Cardiac fibroblast (primary cell): ENCODE measurements at regions not wholly inside any gene's neighbourhood (a gene's known extent, or its start where the extent isn't known, plus 50 kb on each side); places are given as distances from the start of the nearest gene placed in this dataset.

ENCODE experiments used
- DNase-seq, 2 donors: peaks; one replicate each; pipeline versions ENCODE4 v3.0.0 to v3.0.0-alpha.2; 2010; ENCODE audit warnings: low read depth in 2 of 2
- H3K4me3 ChIP-seq, 2 donors: replicated peaks in 1 of 2; 1 replicate in 1 of 2; 2 replicates in 1 of 2; pipeline ENCODE4 v1.5.1; 2011; ENCODE audit warnings: low read depth in 2 of 2, low read length in 2 of 2, mild to moderate bottlenecking in 2 of 2, moderate library complexity in 1 of 2
- TF ChIP-seq, protein P1 (sequence below): IDR thresholded peaks from one replicate; pipeline ENCODE4 v1.5.1; 2011; ENCODE audit warnings: low read depth, mild to moderate bottlenecking, low read length, inconsistent platforms

DNA sequence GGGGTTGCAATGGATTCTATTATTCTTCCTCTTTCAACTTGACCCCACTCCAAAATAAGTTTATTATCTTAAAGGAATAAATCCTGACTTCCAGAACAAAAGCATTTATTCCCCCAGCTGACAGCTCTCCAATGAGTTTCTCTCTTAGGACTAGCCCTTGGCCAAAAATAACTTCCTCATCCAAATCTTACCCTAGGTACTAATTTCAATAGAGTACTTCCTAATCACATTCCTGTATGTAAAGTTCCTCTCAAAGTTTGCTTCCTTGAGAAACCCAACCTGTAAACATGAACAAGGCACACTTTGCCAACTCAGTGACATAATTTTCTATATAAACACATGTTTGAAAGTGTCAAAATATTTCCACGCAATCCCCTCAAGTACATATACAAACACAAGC is 671.2 kb upstream of the GALNTL6 start:
- no peak for DNase-seq
- TF ChIP-seq, protein P1, sequence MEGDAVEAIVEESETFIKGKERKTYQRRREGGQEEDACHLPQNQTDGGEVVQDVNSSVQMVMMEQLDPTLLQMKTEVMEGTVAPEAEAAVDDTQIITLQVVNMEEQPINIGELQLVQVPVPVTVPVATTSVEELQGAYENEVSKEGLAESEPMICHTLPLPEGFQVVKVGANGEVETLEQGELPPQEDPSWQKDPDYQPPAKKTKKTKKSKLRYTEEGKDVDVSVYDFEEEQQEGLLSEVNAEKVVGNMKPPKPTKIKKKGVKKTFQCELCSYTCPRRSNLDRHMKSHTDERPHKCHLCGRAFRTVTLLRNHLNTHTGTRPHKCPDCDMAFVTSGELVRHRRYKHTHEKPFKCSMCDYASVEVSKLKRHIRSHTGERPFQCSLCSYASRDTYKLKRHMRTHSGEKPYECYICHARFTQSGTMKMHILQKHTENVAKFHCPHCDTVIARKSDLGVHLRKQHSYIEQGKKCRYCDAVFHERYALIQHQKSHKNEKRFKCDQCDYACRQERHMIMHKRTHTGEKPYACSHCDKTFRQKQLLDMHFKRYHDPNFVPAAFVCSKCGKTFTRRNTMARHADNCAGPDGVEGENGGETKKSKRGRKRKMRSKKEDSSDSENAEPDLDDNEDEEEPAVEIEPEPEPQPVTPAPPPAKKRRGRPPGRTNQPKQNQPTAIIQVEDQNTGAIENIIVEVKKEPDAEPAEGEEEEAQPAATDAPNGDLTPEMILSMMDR = no peak
- no peak overlapping the region for H3K4me3 ChIP-seq

- no peak overlapping the region for H3K4me3 ChIP-seq
- DNase-seq = no peak
- TF ChIP-seq, protein P1 = no peak
Observed at GRCh38 chr4:171130256-171130801, 682.9 kb upstream of the GALNTL6 start.

DNA sequence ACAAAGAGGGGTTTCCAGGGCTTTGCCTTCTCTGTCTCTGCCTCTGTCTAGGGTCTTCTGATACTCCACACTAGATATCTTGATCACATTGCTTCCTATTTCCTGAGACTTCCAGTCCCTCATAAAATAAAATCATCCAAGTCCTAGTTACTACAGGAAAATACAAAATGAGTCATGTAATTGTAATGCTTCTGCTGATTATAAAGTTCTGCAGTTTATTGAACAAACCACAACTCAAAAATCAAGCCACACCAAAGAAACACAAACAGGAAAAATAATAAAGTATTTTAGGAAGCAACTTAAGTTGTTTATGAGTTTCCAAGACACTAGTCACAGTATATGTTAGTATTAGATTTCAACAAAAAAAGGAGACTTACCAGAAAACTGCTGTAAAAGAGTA is 695.1 kb upstream of the GALNTL6 start:
- no peak for DNase-seq
- H3K4me3 ChIP-seq = no peak overlapping the region
- TF ChIP-seq, protein P1 = no peak

DNA sequence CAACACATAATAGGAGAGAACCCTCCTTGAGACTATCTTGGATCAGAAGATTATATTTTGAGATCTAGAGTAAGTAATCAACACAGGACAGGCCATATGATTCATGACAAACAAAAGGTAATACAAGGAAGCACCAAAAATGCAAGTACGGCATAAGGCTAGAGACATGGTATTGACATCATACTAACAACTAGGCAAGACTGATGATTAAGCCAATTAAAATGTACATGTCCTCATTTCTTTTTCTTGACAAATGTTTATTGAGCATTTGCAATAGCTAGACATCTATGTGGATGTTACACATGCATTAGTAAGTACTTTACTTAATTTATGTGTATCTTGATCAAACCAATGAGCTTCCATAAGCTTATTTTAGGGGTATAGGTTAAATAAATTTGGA is 695.7 kb upstream of the GALNTL6 start:
- TF ChIP-seq, protein P1 = no peak
- no peak overlapping the region for H3K4me3 ChIP-seq
- no peak for DNase-seq

DNA sequence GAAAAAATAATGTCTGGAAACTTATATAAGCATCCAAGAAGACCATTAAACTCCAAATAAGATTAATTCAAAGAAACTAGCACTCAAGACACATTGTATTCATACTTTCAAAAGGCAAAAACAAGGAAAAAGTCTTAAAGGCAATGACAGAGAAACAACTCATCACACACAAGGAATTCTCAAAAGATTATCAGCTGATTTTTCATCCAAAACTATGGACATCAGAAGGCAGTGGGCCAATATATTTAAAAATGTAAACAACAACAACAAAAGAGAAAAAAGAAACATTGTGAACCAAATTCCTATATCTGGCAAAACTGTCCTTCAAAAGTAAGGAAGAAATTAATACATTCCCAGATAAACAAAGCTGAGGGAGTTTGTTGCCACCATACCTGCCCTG is 711.4 kb upstream of the GALNTL6 start:
- DNase-seq = no peak
- no peak overlapping the region for H3K4me3 ChIP-seq
- TF ChIP-seq, protein P1 = no peak

DNA sequence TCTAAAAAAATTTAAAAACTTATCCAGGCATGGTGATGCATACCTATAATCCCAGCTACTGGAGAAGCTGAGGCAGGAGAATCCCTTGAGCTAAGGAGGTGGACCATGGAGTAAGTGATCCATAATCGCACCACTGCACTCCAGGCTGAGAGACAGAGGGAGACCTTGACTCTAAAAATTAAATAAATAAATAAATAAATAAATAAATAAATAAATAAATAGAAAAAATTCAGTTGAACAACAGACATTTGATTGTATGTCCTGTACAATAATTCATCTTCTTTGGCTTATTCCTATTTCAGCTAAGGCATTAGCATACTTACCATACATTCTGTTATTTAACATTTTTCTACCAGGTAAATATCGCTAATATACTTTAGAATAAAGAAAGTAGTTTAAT is 726.1 kb upstream of the GALNTL6 start:
- no peak overlapping the region for H3K4me3 ChIP-seq
- DNase-seq = no peak
- TF ChIP-seq, protein P1 = no peak

DNA sequence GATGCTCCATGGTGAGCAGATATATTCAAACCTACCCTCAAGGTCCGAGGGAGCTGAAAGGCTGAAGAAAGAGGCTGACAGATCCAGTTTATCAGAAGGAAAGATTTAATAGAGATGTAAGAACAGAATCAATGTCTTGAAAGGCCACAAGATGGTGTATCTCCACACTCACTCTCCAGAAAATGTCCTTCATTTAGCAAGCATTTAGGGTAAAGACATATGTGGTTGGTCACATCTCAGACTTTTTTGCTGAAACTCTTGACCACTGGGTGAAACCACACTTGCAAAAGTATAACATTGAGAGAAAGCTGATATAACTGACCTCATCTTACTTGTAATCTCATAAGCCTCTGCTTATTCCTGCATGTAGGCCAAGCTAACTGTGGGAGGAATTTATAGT is 745.8 kb upstream of the GALNTL6 start:
- DNase-seq = no peak
- H3K4me3 ChIP-seq = no peak overlapping the region
- TF ChIP-seq, protein P1 = no peak
